ENCODE measurements at regions not wholly inside any gene's neighbourhood (a gene's known extent, or its start where the extent isn't known, plus 50 kb on each side); places are given as distances from the start of the nearest gene placed in this dataset.

GRCh38 chr6:68239034-68239433 lies 396.0 kb upstream of the ADGRB3 start (continued):
- no peak for TF ChIP-seq ZNF280D (tag by site-specific recombination; IDR thresholded peaks at IDR 0.05)

- no peak overlapping the region for H3K27ac ChIP-seq (ENCODE audit: extremely low read depth, low read depth, low read length)
- POLR2A ChIA-PET, result no interaction called here
- TF ChIP-seq ZBTB17 (tag by site-specific recombination; IDR thresholded peaks at IDR 0.05) (no peak), ZSCAN23 (tag by site-specific recombination; IDR thresholded peaks at IDR 0.05) (no peak), ZNF501 (tag by site-specific recombination; IDR thresholded peaks at IDR 0.05) (no peak), ZNF518A (tag by site-specific recombination; conservative IDR thresholded peaks at IDR 0.05; ENCODE audit: low read depth) (no peak), SP7 (tag by site-specific recombination; IDR thresholded peaks at IDR 0.05) (no peak), ZNF239 (tag by site-specific recombination; IDR thresholded peaks at IDR 0.05) (no peak), ZNF473 (tag by site-specific recombination; IDR thresholded peaks at IDR 0.05) (no peak), SP2 (tag by site-specific recombination; IDR thresholded peaks at IDR 0.05) (no peak), GLI2 (tag by site-specific recombination; IDR thresholded peaks at IDR 0.05; ENCODE audit: borderline replicate concordance, low read depth) (no peak), ZNF132 (tag by site-specific recombination; IDR thresholded peaks at IDR 0.05; ENCODE audit: borderline replicate concordance) (no peak)
- TF ChIP-seq, protein P1, sequence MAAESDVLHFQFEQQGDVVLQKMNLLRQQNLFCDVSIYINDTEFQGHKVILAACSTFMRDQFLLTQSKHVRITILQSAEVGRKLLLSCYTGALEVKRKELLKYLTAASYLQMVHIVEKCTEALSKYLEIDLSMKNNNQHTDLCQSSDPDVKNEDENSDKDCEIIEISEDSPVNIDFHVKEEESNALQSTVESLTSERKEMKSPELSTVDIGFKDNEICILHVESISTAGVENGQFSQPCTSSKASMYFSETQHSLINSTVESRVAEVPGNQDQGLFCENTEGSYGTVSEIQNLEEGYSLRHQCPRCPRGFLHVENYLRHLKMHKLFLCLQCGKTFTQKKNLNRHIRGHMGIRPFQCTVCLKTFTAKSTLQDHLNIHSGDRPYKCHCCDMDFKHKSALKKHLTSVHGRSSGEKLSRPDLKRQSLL (tag by site-specific recombination; IDR thresholded peaks at IDR 0.05), result no peak
- CTCF ChIA-PET, result interaction anchor here (0.6 to 0.8 kb wide), 2 partner anchors 13 to 398 kb away, joined by 3 to 4 read pairs; no protein-coding TSS in a partner anchor
- H3K4me1 ChIP-seq (ENCODE audit: control insufficient read depth, insufficient read depth, low read length), result no peaks in the 10 kb centered on the region
- no peaks in the 10 kb centered on the region for H3K9me3 ChIP-seq (ENCODE audit: control insufficient read depth, insufficient read depth, low read depth, low read length)
- no peak overlapping the region for H3K4me3 ChIP-seq (ENCODE audit: low read depth, low read length)
- no peaks in the 10 kb centered on the region for H3K36me3 ChIP-seq (ENCODE audit: control insufficient read depth in 2 of 2, insufficient read depth in 1 of 2, low read length in 2 of 2)
Measured at GRCh38 chr6:68238097-68238601, 396.9 kb upstream of the ADGRB3 start.

- no peak overlapping the region for H3K27ac ChIP-seq (ENCODE audit: extremely low read depth, low read depth, low read length)
- CTCF ChIA-PET, result no interaction called here
- POLR2A ChIA-PET, result no interaction called here
Measured at GRCh38 chr6:68237205-68237604, 397.9 kb upstream of the ADGRB3 start.

More at GRCh38 chr6:68237205-68237604, 397.9 kb upstream of the ADGRB3 start:
- H3K4me3 ChIP-seq (ENCODE audit: low read depth, low read length), result no peak overlapping the region
- H3K4me1 ChIP-seq (ENCODE audit: control insufficient read depth, insufficient read depth, low read length), result no peaks in the 10 kb centered on the region
- TF ChIP-seq, protein P2, sequence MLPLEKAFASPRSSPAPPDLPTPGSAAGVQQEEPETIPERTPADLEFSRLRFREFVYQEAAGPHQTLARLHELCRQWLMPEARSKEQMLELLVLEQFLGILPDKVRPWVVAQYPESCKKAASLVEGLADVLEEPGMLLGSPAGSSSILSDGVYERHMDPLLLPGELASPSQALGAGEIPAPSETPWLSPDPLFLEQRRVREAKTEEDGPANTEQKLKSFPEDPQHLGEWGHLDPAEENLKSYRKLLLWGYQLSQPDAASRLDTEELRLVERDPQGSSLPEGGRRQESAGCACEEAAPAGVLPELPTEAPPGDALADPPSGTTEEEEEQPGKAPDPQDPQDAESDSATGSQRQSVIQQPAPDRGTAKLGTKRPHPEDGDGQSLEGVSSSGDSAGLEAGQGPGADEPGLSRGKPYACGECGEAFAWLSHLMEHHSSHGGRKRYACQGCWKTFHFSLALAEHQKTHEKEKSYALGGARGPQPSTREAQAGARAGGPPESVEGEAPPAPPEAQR (tag by site-specific recombination; IDR thresholded peaks at IDR 0.05), result no peak
- TF ChIP-seq EGR2 (tag by site-specific recombination; IDR thresholded peaks at IDR 0.05; ENCODE audit: low read depth) (no peak), KLF8 (tag by site-specific recombination; IDR thresholded peaks at IDR 0.05) (no peak)
- no peaks in the 10 kb centered on the region for H3K36me3 ChIP-seq (ENCODE audit: control insufficient read depth in 2 of 2, insufficient read depth in 1 of 2, low read length in 2 of 2)
- no peaks in the 10 kb centered on the region for H3K9me3 ChIP-seq (ENCODE audit: control insufficient read depth, insufficient read depth, low read depth, low read length)

Measured in HEK293 (cell line).